LNCaP clone FGC (cell line): ENCODE measurements at regions not wholly inside any gene's neighbourhood (a gene's known extent, or its start where the extent isn't known, plus 50 kb on each side); places are given as distances from the start of the nearest gene placed in this dataset.

ENCODE experiments used
- DNase-seq: peaks from one replicate; pipeline ENCODE4 v3.0.0-alpha.2; 2011; ENCODE audit warnings: low read depth
- H3K4me3 ChIP-seq: 2 replicates; pipeline ENCODE4 v1.5.1; 2011; ENCODE audit warnings: mild to moderate bottlenecking, low read depth, low read length, control low read depth
- CTCF ChIP-seq: IDR thresholded peaks from 2 replicates; pipeline ENCODE4 v1.5.1; 2012; ENCODE audit warnings: mild to moderate bottlenecking; ENCODE audit not compliant: control insufficient read depth, insufficient read depth; ENCODE audit errors: extremely low read depth

GRCh38 chr12:78586790-78587189 lies 277.8 kb upstream of the SYT1 start:
- DNase-seq, result no peak
- TF ChIP-seq CTCF, result no peak
- H3K4me3 ChIP-seq, result no peak overlapping the region

GRCh38 chr12:78599366-78599765 lies 265.2 kb upstream of the SYT1 start:
- no peak for TF ChIP-seq CTCF
- H3K4me3 ChIP-seq, result no peak overlapping the region
- no peak for DNase-seq

GRCh38 chr12:78600541-78600940 lies 264.0 kb upstream of the SYT1 start:
- no peak for TF ChIP-seq CTCF
- no peak overlapping the region for H3K4me3 ChIP-seq
- DNase-seq, result no peak

- H3K4me3 ChIP-seq, result no peak overlapping the region
- no peak for TF ChIP-seq CTCF
- DNase-seq, result no peak
These were observed 253.1 kb upstream of the SYT1 start for GRCh38 chr12:78611504-78611903.

GRCh38 chr12:78612190-78612589 lies 252.4 kb upstream of the SYT1 start:
- TF ChIP-seq CTCF, result no peak
- H3K4me3 ChIP-seq, result no peak overlapping the region
- no peak for DNase-seq

- no peak for DNase-seq
- no peak for TF ChIP-seq CTCF
- H3K4me3 ChIP-seq, result no peak overlapping the region
These were observed 246.9 kb upstream of the SYT1 start for GRCh38 chr12:78617683-78618082.

- TF ChIP-seq CTCF, result no peak
- H3K4me3 ChIP-seq, result no peak overlapping the region
- DNase-seq, result no peak
These were observed 241.9 kb upstream of the SYT1 start for GRCh38 chr12:78622529-78623195.
